Endothelial cell (in vitro differentiated cells): ENCODE measurements at regions not wholly inside any gene's neighbourhood (a gene's known extent, or its start where the extent isn't known, plus 50 kb on each side); places are given as distances from the start of the nearest gene placed in this dataset.

Experiments
- DNase-seq: peaks from one replicate; pipeline ENCODE4 v3.0.0; 2021; ENCODE audit warnings: low spot score
- H3K27ac Mint-ChIP-seq: one replicate; pipeline ENCODE4 v1.8.0; 2021; ENCODE audit warnings: mixed read lengths, inconsistent platforms; ENCODE audit not compliant: unreplicated experiment
- H3K27me3 Mint-ChIP-seq: one replicate; pipeline ENCODE4 v1.8.0; 2021; ENCODE audit warnings: mild to moderate bottlenecking, moderate library complexity, mixed read lengths, inconsistent platforms; ENCODE audit not compliant: unreplicated experiment
- H3K36me3 Mint-ChIP-seq: one replicate; pipeline ENCODE4 v1.8.0; 2021; ENCODE audit warnings: mild to moderate bottlenecking, low read depth, mixed read lengths, inconsistent platforms; ENCODE audit not compliant: unreplicated experiment
- H3K4me1 Mint-ChIP-seq: one replicate; pipeline ENCODE4 v1.8.0; 2021; ENCODE audit warnings: mild to moderate bottlenecking, mixed read lengths, inconsistent platforms; ENCODE audit not compliant: unreplicated experiment
- H3K4me3 Mint-ChIP-seq: one replicate; pipeline ENCODE4 v1.8.0; 2021; ENCODE audit warnings: mild to moderate bottlenecking, mixed read lengths, inconsistent platforms; ENCODE audit not compliant: unreplicated experiment
- H3K9me3 Mint-ChIP-seq: one replicate; pipeline ENCODE4 v1.8.0; 2021; ENCODE audit warnings: mixed read lengths, inconsistent platforms; ENCODE audit not compliant: unreplicated experiment
- CTCF ChIP-seq: fragments of 200-600 bp; sonication (generic); IDR thresholded peaks from one replicate; pipeline ENCODE4 v1.5.0; 2021; ENCODE audit warnings: antibody characterized with exemption; ENCODE audit not compliant: unreplicated experiment

- H3K36me3 Mint-ChIP-seq, result peaks cover 3% of the 10 kb centered on the region
- peaks cover 14% of the 10 kb centered on the region for H3K4me1 Mint-ChIP-seq
- no peak overlapping the region for H3K27ac Mint-ChIP-seq
- no peak overlapping the region for H3K4me3 Mint-ChIP-seq
- TF ChIP-seq CTCF, result no peak
- no peaks in the 10 kb centered on the region for H3K9me3 Mint-ChIP-seq
- no peak for DNase-seq
- H3K27me3 Mint-ChIP-seq, result peaks cover 2% of the 10 kb centered on the region
Observed at GRCh38 chr6:135627092-135627715, 129.7 kb upstream of the AHI1 start.

- peaks cover 14% of the 10 kb centered on the region for H3K4me1 Mint-ChIP-seq
- TF ChIP-seq CTCF, result no peak
- DNase-seq, result peak; percentile 24
- H3K9me3 Mint-ChIP-seq, result no peaks in the 10 kb centered on the region
- peaks cover 3% of the 10 kb centered on the region for H3K36me3 Mint-ChIP-seq
- no peak overlapping the region for H3K4me3 Mint-ChIP-seq
- H3K27me3 Mint-ChIP-seq, result peaks cover 2% of the 10 kb centered on the region
- no peak overlapping the region for H3K27ac Mint-ChIP-seq
Observed at GRCh38 chr6:135630789-135631376, 133.3 kb upstream of the AHI1 start.

DNA sequence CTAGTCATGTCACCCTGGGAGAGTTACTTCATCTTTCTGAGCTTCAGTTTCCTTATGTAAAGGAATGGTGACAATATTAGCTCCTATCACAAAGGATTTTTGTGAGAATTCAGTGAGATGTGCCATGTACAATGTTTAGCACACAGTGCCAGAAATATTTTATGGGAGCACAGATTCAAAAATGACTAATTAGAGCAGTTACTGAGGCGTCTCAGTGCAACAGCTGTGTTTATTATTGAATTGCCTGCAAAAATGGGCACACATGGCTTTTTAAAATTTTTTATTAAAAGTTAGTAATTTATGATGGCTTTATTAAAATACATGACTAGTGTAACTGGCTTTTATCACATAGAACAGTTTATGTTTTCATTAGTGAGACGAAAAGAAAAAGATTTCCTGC is 134.3 kb upstream of the AHI1 start:
- Mint-ChIP-seq H3K4me3 (no peak overlapping the region), H3K9me3 (no peaks in the 10 kb centered on the region), H3K36me3 (no peaks in the 10 kb centered on the region), H3K27ac (no peak overlapping the region), H3K4me1 (peaks cover 14% of the 10 kb centered on the region), H3K27me3 (peaks cover 2% of the 10 kb centered on the region)
- DNase-seq, result no peak
- TF ChIP-seq CTCF, result no peak

DNA sequence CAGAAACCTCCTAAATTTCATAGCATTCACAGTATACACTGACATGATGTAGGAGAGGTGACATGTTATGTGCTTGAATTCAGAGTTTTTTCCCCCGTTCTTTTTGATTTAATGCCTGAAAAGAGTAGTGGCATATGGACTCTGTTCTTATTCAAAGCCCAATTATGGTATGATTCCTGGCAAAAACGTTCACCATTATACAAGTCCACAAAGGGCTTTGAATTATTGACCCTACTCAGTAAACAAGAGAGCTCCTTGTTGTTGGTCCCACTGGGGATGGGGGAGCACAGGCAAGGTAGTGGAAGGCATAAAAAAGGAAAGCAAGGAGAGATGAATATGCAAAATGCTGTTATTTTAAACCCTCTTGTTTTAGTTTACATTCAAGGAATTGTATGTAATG is 136.0 kb upstream of the AHI1 start:
- Mint-ChIP-seq H3K27me3 (peaks cover 2% of the 10 kb centered on the region), H3K27ac (no peak overlapping the region), H3K9me3 (no peaks in the 10 kb centered on the region), H3K4me1 (peaks cover 14% of the 10 kb centered on the region), H3K36me3 (no peaks in the 10 kb centered on the region), H3K4me3 (no peak overlapping the region)
- no peak for DNase-seq
- TF ChIP-seq CTCF, result no peak

- TF ChIP-seq CTCF, result no peak
- no peak overlapping the region for H3K4me3 Mint-ChIP-seq
- H3K36me3 Mint-ChIP-seq, result no peaks in the 10 kb centered on the region
- no peaks in the 10 kb centered on the region for H3K4me1 Mint-ChIP-seq
- DNase-seq, result no peak
- no peak overlapping the region for H3K27ac Mint-ChIP-seq
- no peaks in the 10 kb centered on the region for H3K9me3 Mint-ChIP-seq
- no peaks in the 10 kb centered on the region for H3K27me3 Mint-ChIP-seq
Observed at GRCh38 chr6:135637701-135638100, 140.2 kb upstream of the AHI1 start.
